Thyroid gland (tissue), 4 donors: ENCODE measurements at regions not wholly inside any gene's neighbourhood (a gene's known extent, or its start where the extent isn't known, plus 50 kb on each side); places are given as distances from the start of the nearest gene placed in this dataset.

Experiments
- CTCF ChIP-seq, 6 experiments: fragments of 200-600 bp in 3 of 6; fragments of 450-650 bp in 3 of 6; sonication (generic) in 3 of 6; IDR thresholded peaks; one replicate each; pipeline ENCODE4 v1.5.1; 2016 to 2019; ENCODE audit warnings: antibody characterized with exemption in 6 of 6, mild to moderate bottlenecking in 2 of 6, inconsistent platforms in 1 of 6, moderate library complexity in 1 of 6
- POLR2A ChIP-seq, 2 donors: fragments of 450-650 bp; IDR thresholded peaks; one replicate each; pipeline ENCODE4 v1.6.1; 2017; ENCODE audit warnings: antibody characterized with exemption in 2 of 2, mild to moderate bottlenecking in 2 of 2, moderate library complexity in 1 of 2

GRCh38 chr3:66673293-66673692 lies 172.5 kb upstream of the LRIG1 start:
- no peak for TF ChIP-seq POLR2A (IDR thresholded peaks at IDR 0.05)
- TF ChIP-seq CTCF (IDR thresholded peaks at IDR 0.05): no peak
